Thymus (tissue), 11 donors: ENCODE measurements at regions not wholly inside any gene's neighbourhood (a gene's known extent, or its start where the extent isn't known, plus 50 kb on each side); places are given as distances from the start of the nearest gene placed in this dataset.

Experiments used
- DNase-seq, 9 donors: peaks; one replicate each; pipeline ENCODE4 v3.0.0-alpha.2; 2013; ENCODE audit warnings: low spot score in 9 of 9, low read depth in 6 of 9, missing footprints in 1 of 9
- H3K27ac ChIP-seq, 2 donors: one replicate each; pipeline ENCODE4 v1.5.1; 2013; ENCODE audit warnings: control low read depth in 1 of 2, low read depth in 1 of 2, low read length in 1 of 2, mild to moderate bottlenecking in 1 of 2, moderate library complexity in 1 of 2
- H3K27me3 ChIP-seq, 2 donors: one replicate each; pipeline ENCODE4 v1.5.1; 2013; ENCODE audit warnings: low read length in 1 of 2; ENCODE audit not compliant: control insufficient read depth in 2 of 2, insufficient read depth in 1 of 2
- H3K36me3 ChIP-seq, 2 donors: one replicate each; pipeline ENCODE4 v1.5.1; 2013; ENCODE audit warnings: low read length in 1 of 2, mild to moderate bottlenecking in 1 of 2, moderate library complexity in 1 of 2; ENCODE audit not compliant: control insufficient read depth in 2 of 2, insufficient read depth in 2 of 2
- H3K4me1 ChIP-seq, 2 donors: one replicate each; pipeline ENCODE4 v1.5.1; 2013; ENCODE audit warnings: low read length in 2 of 2; ENCODE audit not compliant: control insufficient read depth in 2 of 2, insufficient read depth in 2 of 2
- H3K4me3 ChIP-seq, 2 donors: one replicate each; pipeline ENCODE4 v1.5.1; 2013; ENCODE audit warnings: low read length in 2 of 2, control low read depth in 1 of 2, mild to moderate bottlenecking in 1 of 2
- H3K9me3 ChIP-seq, 2 donors: one replicate each; pipeline ENCODE4 v1.5.1; 2013; ENCODE audit warnings: low read length in 1 of 2, mild to moderate bottlenecking in 1 of 2; ENCODE audit not compliant: control insufficient read depth in 2 of 2, insufficient read depth in 1 of 2
- WGBS: extraction: QIAGEN DNeasy Blood & Tissue Kit; methylation state at CpG from one replicate; pipeline ENCODE4 v1.1.7; 2013; 5-methylcytosine and 5-hydroxymethylcytosine counted together
- donor health status: healthy.

- no peak overlapping the region for H3K4me3 ChIP-seq
- no peaks in the 10 kb centered on the region for H3K27me3 ChIP-seq
- H3K27ac ChIP-seq: no peak overlapping the region
- no peaks in the 10 kb centered on the region for H3K9me3 ChIP-seq
- no peaks in the 10 kb centered on the region for H3K36me3 ChIP-seq
- no peaks in the 10 kb centered on the region for H3K4me1 ChIP-seq
- no peak for DNase-seq
- WGBS: 84% methylated on average over 5 of the region's 5 CpGs
Measured at GRCh38 chr1:38330799-38331198, 284.2 kb upstream of the POU3F1 start.

- Histone ChIP-seq H3K36me3 (no peaks in the 10 kb centered on the region), H3K27me3 (no peaks in the 10 kb centered on the region), H3K4me1 (no peaks in the 10 kb centered on the region), H3K27ac (no peak overlapping the region), H3K4me3 (no peak overlapping the region), H3K9me3 (no peaks in the 10 kb centered on the region)
- WGBS: 77% methylated on average over 2 of the region's 2 CpGs
- no peak for DNase-seq
Measured at GRCh38 chr1:38329644-38330043, 283.1 kb upstream of the POU3F1 start.

GRCh38 chr1:38328278-38329035, 281.9 kb upstream of the POU3F1 start:
- Histone ChIP-seq H3K27me3 (no peaks in the 10 kb centered on the region), H3K4me1 (no peaks in the 10 kb centered on the region), H3K9me3 (no peaks in the 10 kb centered on the region), H3K36me3 (no peaks in the 10 kb centered on the region), H3K27ac (no peak overlapping the region), H3K4me3 (no peak overlapping the region)
- DNase-seq: no peak
- 84% methylated on average over 10 of the region's 10 CpGs for WGBS

GRCh38 chr1:38327559-38327973, 281.0 kb upstream of the POU3F1 start:
- Histone ChIP-seq H3K9me3 (no peaks in the 10 kb centered on the region), H3K27ac (no peak overlapping the region), H3K27me3 (no peaks in the 10 kb centered on the region), H3K36me3 (no peaks in the 10 kb centered on the region), H3K4me3 (no peak overlapping the region), H3K4me1 (no peaks in the 10 kb centered on the region)
- DNase-seq: no peak
- 85% methylated on average over 2 of the region's 2 CpGs for WGBS

GRCh38 chr1:38326856-38327255, 280.3 kb upstream of the POU3F1 start:
- H3K36me3 ChIP-seq: no peaks in the 10 kb centered on the region
- no peaks in the 10 kb centered on the region for H3K27me3 ChIP-seq
- H3K27ac ChIP-seq: no peak overlapping the region
- H3K4me1 ChIP-seq: no peaks in the 10 kb centered on the region
- no peak overlapping the region for H3K4me3 ChIP-seq
- H3K9me3 ChIP-seq: no peaks in the 10 kb centered on the region
- no peak for DNase-seq
- WGBS: 93% methylated on average over 9 of the region's 9 CpGs

- Histone ChIP-seq H3K4me3 (no peak overlapping the region), H3K27me3 (no peaks in the 10 kb centered on the region), H3K27ac (no peak overlapping the region), H3K4me1 (no peaks in the 10 kb centered on the region), H3K9me3 (no peaks in the 10 kb centered on the region), H3K36me3 (no peaks in the 10 kb centered on the region)
- whole genome bisulfite sequencing: 51% methylated on average over 3 of the region's 3 CpGs
- DNase-seq: no peak
Measured at GRCh38 chr1:38326135-38326534, 279.5 kb upstream of the POU3F1 start.

- WGBS: 92% methylated on average over 2 of the region's 2 CpGs
- no peaks in the 10 kb centered on the region for H3K36me3 ChIP-seq
- H3K4me1 ChIP-seq: no peaks in the 10 kb centered on the region
- H3K9me3 ChIP-seq: no peaks in the 10 kb centered on the region
- no peak for DNase-seq
- no peak overlapping the region for H3K27ac ChIP-seq
- H3K4me3 ChIP-seq: no peak overlapping the region
- no peaks in the 10 kb centered on the region for H3K27me3 ChIP-seq
Measured at GRCh38 chr1:38312753-38313152, 266.2 kb upstream of the POU3F1 start.

- H3K27me3 ChIP-seq: no peaks in the 10 kb centered on the region
- H3K4me1 ChIP-seq: no peaks in the 10 kb centered on the region
- no peak overlapping the region for H3K4me3 ChIP-seq
- DNase-seq: no peak
- no peak overlapping the region for H3K27ac ChIP-seq
- H3K36me3 ChIP-seq: no peaks in the 10 kb centered on the region
- WGBS: 86% methylated on average over 1 of the region's 1 CpG
- H3K9me3 ChIP-seq: no peaks in the 10 kb centered on the region
Measured at GRCh38 chr1:38310079-38310478, 263.5 kb upstream of the POU3F1 start.

GRCh38 chr1:38308780-38309179, 262.2 kb upstream of the POU3F1 start:
- no peak overlapping the region for H3K4me3 ChIP-seq
- 87% methylated on average over 2 of the region's 2 CpGs for WGBS
- DNase-seq: no peak

More at GRCh38 chr1:38308780-38309179, 262.2 kb upstream of the POU3F1 start:
- Histone ChIP-seq H3K9me3 (no peaks in the 10 kb centered on the region), H3K4me1 (no peaks in the 10 kb centered on the region), H3K36me3 (no peaks in the 10 kb centered on the region), H3K27me3 (no peaks in the 10 kb centered on the region), H3K27ac (no peak overlapping the region)
